Calu3 (cell line): ENCODE measurements at regions not wholly inside any gene's neighbourhood (a gene's known extent, or its start where the extent isn't known, plus 50 kb on each side); places are given as distances from the start of the nearest gene placed in this dataset.

ENCODE experiments used
- BruUV-seq: library from RNA; stranded (reverse); fragments of 400-500 nt; replicated peaks from 2 replicates; lab custom pipeline; 2021; lab: Mats Ljungman, UMichigan
- CTCF ChIA-PET: fragments of 300-600 bp; sonication (Branson Sonifier 250); formaldehyde crosslinking; loops from one replicate; lab custom pipeline; 2022; ENCODE audit warnings: antibody characterized with exemption; lab: Charles Lee
- DNase-seq: peaks from one replicate; pipeline ENCODE4 v3.0.0; 2022
- H3K27ac Mint-ChIP-seq: one replicate; pipeline ENCODE4 v1.8.0; 2022; ENCODE audit warnings: mixed read lengths; ENCODE audit not compliant: unreplicated experiment
- H3K27me3 Mint-ChIP-seq: one replicate; pipeline ENCODE4 v1.8.0; 2022; ENCODE audit warnings: mixed read lengths; ENCODE audit not compliant: unreplicated experiment
- H3K36me3 Mint-ChIP-seq: one replicate; pipeline ENCODE4 v1.8.0; 2022; ENCODE audit warnings: mild to moderate bottlenecking, moderate library complexity, mixed read lengths; ENCODE audit not compliant: insufficient read depth, unreplicated experiment
- H3K4me1 Mint-ChIP-seq: one replicate; pipeline ENCODE4 v1.8.0; 2022; ENCODE audit warnings: mild to moderate bottlenecking, low read depth, mixed read lengths; ENCODE audit not compliant: unreplicated experiment
- H3K4me3 Mint-ChIP-seq: one replicate; pipeline ENCODE4 v1.8.0; 2022; ENCODE audit warnings: mild to moderate bottlenecking, low read depth, moderate library complexity, mixed read lengths; ENCODE audit not compliant: unreplicated experiment
- H3K9me3 Mint-ChIP-seq: one replicate; pipeline ENCODE4 v1.8.0; 2022; ENCODE audit warnings: low read depth, mixed read lengths; ENCODE audit not compliant: unreplicated experiment
- intact Hi-C: fragments of 100-400 bp; cut with micrococcal nuclease; formaldehyde crosslinking; loops from one replicate; pipeline ENCODE4 v1.10.0; 2022; ENCODE audit not compliant: unreplicated experiment
- TF ChIP-seq, protein P1 (sequence below): fragments of 200-600 bp; IDR thresholded peaks from one replicate; pipeline ENCODE4 v1.8.0; 2022; ENCODE audit warnings: antibody characterized with exemption; ENCODE audit not compliant: unreplicated experiment

DNA sequence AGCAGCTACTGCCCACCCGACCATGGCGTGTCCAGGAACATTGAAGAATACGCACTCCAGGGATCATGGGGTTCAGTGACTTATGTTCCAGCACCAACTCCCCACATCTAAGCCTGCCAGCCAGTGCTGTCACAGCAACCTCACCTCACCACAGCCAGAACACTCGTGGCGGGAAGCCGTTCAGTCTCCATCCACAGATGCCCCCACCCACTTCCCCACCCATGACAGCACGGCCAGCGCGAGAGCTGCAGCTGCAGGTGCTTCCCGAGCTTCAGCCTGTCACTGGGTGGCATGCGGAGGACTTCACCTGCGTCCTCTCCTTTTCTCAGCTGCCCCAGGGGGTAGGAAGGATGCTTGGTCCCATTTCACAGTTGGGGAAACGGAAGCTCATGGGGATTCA is 50.3 kb downstream of the RBFOX3 start:
- TF ChIP-seq, protein P1, sequence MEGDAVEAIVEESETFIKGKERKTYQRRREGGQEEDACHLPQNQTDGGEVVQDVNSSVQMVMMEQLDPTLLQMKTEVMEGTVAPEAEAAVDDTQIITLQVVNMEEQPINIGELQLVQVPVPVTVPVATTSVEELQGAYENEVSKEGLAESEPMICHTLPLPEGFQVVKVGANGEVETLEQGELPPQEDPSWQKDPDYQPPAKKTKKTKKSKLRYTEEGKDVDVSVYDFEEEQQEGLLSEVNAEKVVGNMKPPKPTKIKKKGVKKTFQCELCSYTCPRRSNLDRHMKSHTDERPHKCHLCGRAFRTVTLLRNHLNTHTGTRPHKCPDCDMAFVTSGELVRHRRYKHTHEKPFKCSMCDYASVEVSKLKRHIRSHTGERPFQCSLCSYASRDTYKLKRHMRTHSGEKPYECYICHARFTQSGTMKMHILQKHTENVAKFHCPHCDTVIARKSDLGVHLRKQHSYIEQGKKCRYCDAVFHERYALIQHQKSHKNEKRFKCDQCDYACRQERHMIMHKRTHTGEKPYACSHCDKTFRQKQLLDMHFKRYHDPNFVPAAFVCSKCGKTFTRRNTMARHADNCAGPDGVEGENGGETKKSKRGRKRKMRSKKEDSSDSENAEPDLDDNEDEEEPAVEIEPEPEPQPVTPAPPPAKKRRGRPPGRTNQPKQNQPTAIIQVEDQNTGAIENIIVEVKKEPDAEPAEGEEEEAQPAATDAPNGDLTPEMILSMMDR = no peak
- H3K4me1 Mint-ChIP-seq = no peaks in the 10 kb centered on the region
- intact Hi-C loops = no loop called here
- CTCF ChIA-PET = no interaction called here
- peaks cover under 1% of the 10 kb centered on the region for H3K9me3 Mint-ChIP-seq
- no peak overlapping the region for H3K27ac Mint-ChIP-seq
- H3K27me3 Mint-ChIP-seq = peaks cover 86% of the 10 kb centered on the region
- no peak overlapping the region for H3K4me3 Mint-ChIP-seq
- BruUV-seq = no TSS peak
- no peaks in the 10 kb centered on the region for H3K36me3 Mint-ChIP-seq
- no peak for DNase-seq

DNA sequence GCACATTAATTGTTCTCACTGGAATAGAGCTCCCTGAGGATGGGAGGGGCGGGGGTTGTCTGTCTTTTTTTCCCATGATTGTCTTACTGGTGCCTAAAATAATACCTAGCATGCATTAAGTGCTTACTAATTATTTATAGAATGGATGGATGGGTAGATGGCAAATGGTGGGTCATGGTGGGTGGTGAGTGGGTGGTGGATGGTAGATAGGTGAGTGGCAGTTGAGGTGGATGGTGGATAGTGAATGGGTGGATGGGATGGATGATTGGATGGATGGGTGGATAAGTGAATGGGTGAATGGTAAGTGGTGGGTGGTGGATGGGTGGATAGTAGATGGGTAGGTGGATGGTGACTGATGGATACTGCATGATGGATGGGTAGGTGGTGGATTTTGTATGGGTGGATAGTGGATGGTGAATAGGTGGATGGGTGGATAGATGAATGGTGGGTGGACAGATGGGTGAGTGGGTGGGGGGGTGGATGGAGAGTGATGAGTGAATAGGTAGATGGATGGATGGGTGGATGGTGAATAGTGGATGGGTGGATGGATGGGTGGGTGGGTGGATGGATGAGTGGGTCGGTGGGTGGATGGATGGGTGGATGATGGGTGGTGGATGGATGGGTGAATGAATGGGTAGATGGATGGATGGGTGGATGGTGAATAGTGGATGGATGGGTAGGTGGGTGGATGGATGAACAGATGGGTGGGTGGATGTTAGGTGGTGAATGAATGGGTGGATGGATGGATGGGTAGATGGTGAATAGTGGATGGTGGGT is 51.6 kb downstream of the RBFOX3 start:
- no peak for DNase-seq
- intact Hi-C loops = no loop called here
- H3K27me3 Mint-ChIP-seq = peaks cover 89% of the 10 kb centered on the region
- no peak overlapping the region for H3K27ac Mint-ChIP-seq
- CTCF ChIA-PET = no interaction called here
- TF ChIP-seq, protein P1 = no peak
- BruUV-seq = no TSS peak
- no peaks in the 10 kb centered on the region for H3K36me3 Mint-ChIP-seq
- no peaks in the 10 kb centered on the region for H3K4me1 Mint-ChIP-seq
- H3K9me3 Mint-ChIP-seq = peaks cover 2% of the 10 kb centered on the region
- H3K4me3 Mint-ChIP-seq = no peak overlapping the region

DNA sequence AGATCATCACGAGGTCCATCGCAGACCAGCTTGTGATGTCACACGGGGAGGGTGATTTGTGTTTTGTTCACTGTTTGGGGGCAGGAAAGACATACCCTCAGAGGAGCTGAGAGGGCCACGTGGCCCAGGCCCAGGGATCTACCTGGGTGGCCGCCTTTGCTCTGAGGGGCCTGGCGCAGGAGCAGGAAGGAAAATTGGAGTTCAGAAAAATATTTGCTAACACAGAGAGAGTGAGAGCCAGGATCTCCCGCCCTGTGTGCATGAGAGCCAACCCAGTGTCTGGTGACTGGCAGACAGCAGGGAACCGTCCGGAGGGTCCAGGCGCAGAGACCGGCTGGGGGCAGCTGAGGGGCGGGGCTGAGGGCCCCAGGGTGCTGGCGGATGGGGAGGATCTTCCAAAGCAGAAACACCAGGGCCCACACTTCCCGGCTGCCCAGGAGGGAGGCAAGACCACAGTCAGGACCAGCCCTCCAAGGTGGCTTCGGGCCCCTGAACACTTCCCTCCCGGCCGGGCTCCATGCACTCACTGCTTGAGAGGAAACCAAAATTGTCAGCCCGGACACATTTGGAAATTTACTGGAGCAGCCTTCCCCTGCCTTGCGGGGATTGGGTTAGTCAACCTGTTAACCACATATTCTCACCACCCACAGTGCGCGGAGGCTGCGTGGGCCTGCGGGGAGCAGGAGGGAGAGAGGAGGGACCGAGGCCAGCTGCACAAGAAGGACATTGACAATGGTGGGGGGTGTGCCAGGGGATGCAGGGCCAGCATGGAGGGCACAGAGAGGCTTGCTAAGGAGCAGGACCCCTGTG is 52.6 kb downstream of the RBFOX3 start:
- Mint-ChIP-seq H3K27me3 (peaks cover 79% of the 10 kb centered on the region), H3K4me3 (no peak overlapping the region), H3K27ac (no peak overlapping the region), H3K4me1 (no peaks in the 10 kb centered on the region), H3K9me3 (peaks cover 2% of the 10 kb centered on the region), H3K36me3 (no peaks in the 10 kb centered on the region)
- TF ChIP-seq, protein P1 = no peak
- CTCF ChIA-PET = no interaction called here
- intact Hi-C loops = no loop called here
- DNase-seq = no peak
- BruUV-seq = no TSS peak

DNA sequence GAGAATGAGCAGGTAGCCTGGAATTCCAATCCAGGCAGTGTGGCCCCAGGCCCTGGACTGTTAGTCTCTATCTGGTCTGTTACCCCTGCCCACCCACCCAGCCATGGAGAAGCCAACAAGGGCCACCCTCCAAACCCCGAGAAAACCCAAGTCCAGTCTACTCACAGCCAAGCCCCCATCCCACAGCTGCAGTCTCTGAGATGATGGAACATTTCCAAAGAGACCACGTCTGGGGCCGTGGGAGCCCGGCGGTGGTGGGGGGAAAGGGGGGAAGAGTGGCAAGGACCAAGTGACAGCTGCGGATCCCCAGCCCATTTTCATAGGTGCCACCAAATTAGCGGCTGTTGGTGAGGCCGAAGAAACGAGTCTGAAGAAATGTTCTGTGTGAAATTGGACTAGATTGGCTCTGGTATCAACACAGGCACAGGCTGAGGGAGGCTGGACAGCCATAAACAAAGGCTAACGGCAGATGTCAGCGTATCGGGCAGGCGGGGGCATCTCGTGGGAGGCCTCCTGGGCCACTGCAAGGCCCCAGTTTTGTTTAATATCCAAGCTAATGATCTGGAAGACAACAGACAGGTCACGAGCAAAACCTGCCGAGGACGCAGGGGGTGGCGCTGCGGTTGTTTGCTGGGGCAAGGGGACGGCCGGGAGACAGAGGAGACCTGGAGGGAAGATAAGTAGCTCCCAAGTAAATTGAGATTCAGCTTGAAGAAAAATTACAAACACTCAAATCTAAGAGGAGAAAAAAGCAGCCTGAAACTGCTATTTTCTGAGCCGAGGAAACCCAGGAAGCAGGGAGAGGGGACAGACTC is 53.4 kb downstream of the RBFOX3 start:
- intact Hi-C loops = no loop called here
- BruUV-seq = no TSS peak
- Mint-ChIP-seq H3K36me3 (no peaks in the 10 kb centered on the region), H3K4me3 (no peak overlapping the region), H3K4me1 (no peaks in the 10 kb centered on the region), H3K27ac (no peak overlapping the region), H3K9me3 (peaks cover 2% of the 10 kb centered on the region), H3K27me3 (peaks cover 71% of the 10 kb centered on the region)
- CTCF ChIA-PET = interaction anchor here (0.7 kb wide), 1 partner anchor 70 kb away, joined by 3 read pairs; no protein-coding TSS in a partner anchor
- no peak for DNase-seq
- TF ChIP-seq, protein P1 = no peak
